PC-9 (cell line): ENCODE measurements at regions not wholly inside any gene's neighbourhood (a gene's known extent, or its start where the extent isn't known, plus 50 kb on each side); places are given as distances from the start of the nearest gene placed in this dataset.

Experiments
- EZH2 ChIP-seq: fragments of 200-600 bp; sonication (generic); IDR thresholded peaks from 2 replicates; pipeline ENCODE4 v1.8.0; 2017; ENCODE audit warnings: antibody characterized with exemption, low read depth
- TF ChIP-seq, protein P1 (sequence below): fragments of 200-600 bp; sonication (generic); conservative IDR thresholded peaks from 2 replicates; pipeline ENCODE4 v1.6.1; 2017; ENCODE audit warnings: mixed run types, antibody characterized with exemption, mild to moderate bottlenecking, moderate library complexity

DNA sequence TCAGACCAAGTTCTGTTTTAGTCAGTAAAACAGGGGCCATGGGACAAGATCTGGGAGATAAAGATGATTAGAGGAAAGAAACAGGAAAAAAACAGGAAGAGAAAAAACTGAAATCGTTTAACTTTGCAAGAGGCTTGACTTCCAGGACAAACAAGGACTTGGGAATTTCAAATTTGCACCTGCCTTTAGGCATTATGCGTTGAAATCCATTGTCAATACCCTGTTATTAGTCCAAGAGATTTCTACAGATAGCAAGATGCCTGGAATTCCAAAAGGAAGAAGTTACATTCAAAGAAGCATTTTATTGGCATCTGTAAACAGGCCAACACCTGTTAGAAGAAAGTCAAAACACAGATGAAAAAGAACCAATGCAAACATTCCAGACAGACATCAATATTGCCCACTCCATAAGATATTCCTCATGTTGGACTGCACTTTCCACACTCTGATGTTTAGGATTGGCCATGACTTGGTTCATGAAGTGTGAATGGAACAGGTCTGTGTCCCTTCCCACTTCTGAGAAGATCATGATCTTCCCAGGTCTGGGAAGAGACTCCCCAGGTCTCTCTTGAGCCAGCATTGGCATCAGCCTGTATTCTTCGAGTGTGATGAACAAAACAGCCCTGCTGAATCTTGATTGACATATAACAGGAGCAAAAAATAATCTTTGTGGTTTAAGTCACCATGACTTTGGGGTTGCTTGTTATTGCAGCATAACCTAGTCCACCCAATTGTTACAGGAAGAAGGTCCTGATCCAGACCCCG lies 181.4 kb upstream of the FN1 start:
- TF ChIP-seq, protein P1, sequence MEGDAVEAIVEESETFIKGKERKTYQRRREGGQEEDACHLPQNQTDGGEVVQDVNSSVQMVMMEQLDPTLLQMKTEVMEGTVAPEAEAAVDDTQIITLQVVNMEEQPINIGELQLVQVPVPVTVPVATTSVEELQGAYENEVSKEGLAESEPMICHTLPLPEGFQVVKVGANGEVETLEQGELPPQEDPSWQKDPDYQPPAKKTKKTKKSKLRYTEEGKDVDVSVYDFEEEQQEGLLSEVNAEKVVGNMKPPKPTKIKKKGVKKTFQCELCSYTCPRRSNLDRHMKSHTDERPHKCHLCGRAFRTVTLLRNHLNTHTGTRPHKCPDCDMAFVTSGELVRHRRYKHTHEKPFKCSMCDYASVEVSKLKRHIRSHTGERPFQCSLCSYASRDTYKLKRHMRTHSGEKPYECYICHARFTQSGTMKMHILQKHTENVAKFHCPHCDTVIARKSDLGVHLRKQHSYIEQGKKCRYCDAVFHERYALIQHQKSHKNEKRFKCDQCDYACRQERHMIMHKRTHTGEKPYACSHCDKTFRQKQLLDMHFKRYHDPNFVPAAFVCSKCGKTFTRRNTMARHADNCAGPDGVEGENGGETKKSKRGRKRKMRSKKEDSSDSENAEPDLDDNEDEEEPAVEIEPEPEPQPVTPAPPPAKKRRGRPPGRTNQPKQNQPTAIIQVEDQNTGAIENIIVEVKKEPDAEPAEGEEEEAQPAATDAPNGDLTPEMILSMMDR = no peak
- TF ChIP-seq EZH2 = no peak
